Occipital lobe (tissue), 1 donor: ENCODE measurements at regions not wholly inside any gene's neighbourhood (a gene's known extent, or its start where the extent isn't known, plus 50 kb on each side); places are given as distances from the start of the nearest gene placed in this dataset.

Experiments used
- DNase-seq: peaks from one replicate; lab custom pipeline; 2025; lab: John Stamatoyannopoulos, UW

GRCh38 chr2:238580486-238580885 lies 153.8 kb downstream of the ASB1 start:
- DNase-seq: no peak

DNA sequence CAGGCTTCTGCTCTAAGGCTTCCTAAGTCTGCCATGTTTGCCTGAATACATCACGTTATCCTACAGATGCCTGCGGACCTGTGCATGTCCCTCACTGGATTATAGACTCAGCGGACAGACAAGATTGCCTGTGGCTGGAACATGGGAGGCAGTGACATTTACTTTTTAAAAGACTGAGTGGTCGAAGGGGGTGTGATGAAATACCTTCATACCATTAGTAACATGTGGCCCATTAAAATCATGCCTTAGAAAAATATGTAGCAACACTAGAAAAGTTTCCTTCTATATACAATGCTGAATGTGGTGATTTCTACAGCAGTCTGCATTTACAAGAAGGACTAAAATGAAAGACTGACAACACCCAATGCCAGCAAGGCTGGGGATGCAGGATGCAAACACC lies 154.4 kb downstream of the ASB1 start:
- DNase-seq: no peak

DNA sequence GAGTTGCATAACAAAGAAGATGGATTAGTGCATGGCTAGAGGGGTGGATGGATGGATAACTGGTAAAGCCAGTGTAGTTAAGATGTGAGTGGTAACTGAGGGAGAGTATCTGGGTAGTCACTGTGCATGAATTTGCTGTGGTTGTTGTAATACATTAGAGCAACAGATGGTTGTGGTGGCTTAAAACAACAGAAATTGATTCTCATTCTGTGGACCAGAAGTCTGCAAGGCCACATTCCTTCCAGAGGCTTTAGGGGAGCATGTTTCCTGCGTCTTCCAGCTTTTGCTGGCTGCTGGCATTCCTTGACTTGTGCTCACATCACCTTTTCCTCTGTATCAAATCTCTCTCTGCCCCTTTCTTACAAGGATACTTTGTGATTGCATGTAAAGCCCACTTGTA lies 155.4 kb downstream of the ASB1 start:
- no peak for DNase-seq

GRCh38 chr2:238584617-238585016 lies 157.9 kb downstream of the ASB1 start:
- no peak for DNase-seq

- DNase-seq: no peak
Measured at GRCh38 chr2:238585836-238586821, 159.4 kb downstream of the ASB1 start.

GRCh38 chr2:238586931-238587775 lies 160.4 kb downstream of the ASB1 start:
- DNase-seq: no peak

- no peak for DNase-seq
Measured at GRCh38 chr2:238587776-238588660, 161.3 kb downstream of the ASB1 start.

- no peak for DNase-seq
Measured at GRCh38 chr2:238589591-238590460, 163.1 kb downstream of the ASB1 start.

- no peak for DNase-seq
Measured at GRCh38 chr2:238591732-238592131, 165.0 kb downstream of the ASB1 start.

DNA sequence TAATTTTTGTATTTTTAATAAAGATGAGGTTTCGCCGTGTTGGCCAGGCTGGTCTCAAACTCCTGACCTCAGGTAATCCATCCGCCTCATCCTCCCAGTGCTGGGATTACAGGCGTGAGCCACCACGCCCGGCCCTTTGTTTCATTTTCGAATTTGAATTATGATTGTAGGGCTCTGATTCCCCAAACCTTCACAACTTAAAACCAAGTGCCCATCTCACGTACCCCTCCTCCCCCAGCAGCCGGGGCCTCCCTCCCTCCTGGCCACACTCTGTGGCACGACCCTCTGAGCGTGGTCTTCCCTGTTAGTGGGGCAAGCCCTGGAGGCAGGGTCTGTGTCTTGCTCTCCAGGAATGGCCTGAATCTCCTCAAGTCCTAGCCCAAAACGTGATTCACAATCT lies 166.5 kb downstream of the ASB1 start:
- no peak for DNase-seq

DNA sequence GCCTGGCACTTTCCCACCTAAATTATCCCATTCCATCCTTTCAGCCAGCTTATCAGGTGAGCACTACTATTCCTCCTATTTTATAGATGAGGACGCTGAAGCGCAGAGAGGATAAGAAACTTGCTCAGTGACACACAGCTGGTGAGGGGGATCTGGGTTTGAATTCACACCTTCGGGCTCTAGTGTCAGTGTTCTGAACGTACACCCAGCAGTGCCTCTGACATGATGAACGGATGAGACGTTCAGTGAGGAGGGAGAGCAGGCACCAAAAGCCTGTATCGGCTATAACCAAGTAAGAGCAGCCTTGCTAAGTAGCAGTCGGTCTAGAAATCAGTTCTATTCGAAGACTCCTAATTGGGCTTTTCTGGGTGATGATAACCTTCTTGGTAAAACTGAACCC lies 167.0 kb downstream of the ASB1 start:
- no peak for DNase-seq

DNA sequence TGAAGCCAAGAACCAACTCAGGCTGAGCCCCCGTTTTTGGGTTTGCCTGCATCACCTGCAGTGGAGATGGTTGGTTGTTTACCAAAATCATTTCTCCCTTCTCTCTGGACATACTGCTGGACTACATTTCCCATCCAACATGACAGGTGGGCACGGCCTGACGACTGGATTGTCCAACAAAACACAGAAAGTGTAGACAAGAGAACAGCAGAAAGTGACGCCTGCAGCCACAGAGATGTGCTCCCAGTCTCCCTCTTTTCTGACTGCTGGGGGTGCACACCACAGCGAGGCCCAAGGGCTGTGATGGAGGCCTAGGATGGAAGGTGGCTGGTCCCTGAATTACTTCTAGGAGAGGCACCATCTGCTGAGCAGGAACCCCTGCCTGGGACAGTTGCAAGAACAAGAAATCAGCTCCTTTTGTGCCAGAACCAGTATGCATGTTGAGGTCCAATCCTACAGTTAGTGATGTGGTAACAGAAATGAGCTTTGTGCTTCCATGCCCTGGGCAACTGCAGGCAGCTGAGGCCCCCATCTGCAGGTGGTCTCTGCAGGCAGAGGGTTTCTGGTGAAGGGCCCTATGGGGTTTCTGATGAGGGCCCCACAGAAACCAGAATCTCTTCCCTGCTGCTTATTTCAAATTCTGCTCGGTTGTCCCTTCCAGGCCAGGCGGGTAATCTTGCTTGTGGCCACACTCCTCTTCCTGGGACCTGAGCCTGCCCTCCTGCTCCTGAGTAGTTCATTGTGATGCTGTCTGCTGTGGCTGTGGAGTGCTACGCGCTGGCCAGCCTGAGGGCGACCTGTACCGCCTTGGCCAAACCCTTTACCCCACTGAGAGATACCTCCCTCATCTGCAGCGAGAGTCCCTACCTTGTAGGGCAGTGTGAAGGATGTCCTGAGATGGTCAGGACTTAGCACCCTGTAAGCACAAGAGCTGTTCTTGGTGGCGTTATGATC lies 168.3 kb downstream of the ASB1 start:
- no peak for DNase-seq

DNA sequence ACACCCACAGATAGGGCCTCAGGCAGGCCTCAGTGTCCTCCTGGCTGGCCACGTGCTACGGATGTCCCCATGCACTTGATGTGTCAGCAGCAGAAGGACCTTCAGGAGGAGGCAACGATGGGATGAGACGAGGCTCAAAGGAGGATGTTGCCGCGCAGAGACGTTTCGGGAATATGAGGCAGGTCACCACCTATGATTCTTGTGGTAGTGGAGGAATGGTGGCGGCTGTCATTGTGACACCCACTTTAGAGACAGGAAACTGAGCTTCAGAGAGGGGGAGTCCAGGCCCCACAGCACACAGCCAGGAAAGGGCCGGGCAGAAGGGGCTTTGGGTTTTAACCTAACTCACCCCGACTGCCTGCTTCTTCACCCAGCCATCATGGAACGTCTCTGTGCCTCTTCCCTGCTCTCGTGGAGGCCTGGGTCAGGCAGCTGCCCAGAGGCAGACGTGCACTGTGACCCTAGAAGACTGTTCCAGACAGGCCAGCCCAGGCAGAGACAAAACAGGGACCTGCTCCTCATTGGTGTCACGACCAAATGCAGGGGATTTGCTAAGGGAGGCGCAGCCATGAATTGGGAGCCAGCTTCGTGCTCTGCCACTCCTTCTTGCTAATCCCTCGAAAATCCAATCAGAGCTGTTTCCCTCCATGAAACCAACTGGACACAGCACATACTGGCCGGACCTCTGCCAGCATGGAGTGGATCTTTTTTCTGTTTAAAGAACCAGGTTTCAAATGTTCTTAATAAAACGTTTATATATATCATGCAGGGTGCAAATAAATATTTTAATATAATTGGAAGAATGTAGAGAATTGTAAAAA lies 169.2 kb downstream of the ASB1 start:
- no peak for DNase-seq

- no peak for DNase-seq
Measured at GRCh38 chr2:238596571-238597551, 170.1 kb downstream of the ASB1 start.

- no peak for DNase-seq
Measured at GRCh38 chr2:238597638-238598528, 171.2 kb downstream of the ASB1 start.
